ENCODE measurements at regions not wholly inside any gene's neighbourhood (a gene's known extent, or its start where the extent isn't known, plus 50 kb on each side); places are given as distances from the start of the nearest gene placed in this dataset.
A peak's percentile ranks its signal among the peaks of the same experiment; 100 is the strongest.

DNA sequence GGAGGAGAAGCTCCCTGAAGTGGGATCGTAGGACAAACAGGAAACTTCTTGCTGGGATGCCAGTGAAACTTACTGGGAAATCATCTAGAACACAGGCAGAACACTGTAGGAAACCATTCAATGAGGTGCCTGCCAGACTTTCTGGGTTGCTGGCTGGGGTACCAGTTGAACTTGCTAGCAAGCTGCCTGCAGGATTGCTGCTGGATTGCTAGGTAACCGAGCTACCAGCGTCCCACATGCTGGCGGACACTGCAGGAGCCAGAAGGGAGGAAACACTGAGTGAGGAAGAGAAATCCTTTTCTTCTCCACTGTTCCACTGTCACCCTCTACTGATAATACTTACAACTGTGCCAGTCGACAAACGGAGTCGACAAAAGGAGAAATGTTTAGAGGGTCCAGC, 91.3 kb upstream of the SLC35B3 start (continued):
- TF ChIP-seq SRSF1 (optimal IDR thresholded peaks at IDR 0.05; ENCODE audit: low read depth, low read length): no peak

DNA sequence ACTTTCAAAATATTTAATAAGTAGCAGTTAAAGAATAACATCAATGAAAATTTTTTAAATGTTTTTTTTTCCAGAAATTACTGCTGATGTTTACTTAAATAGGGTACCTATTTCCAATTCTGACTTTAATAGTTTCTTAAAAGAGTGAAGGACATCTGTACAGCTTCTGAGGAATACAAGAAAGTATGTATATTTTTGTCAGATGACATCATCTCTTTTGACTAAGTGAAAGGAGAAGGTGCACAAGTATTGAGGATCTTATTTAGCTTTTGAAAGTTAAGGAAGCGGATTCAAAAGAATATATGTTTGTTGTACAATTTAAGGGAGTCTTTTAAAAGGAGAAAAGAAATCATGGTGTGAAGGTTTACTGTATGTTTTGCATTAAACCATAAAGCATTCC, 90.0 kb upstream of the SLC35B3 start:
- H3K36me3 ChIP-seq (replicated peaks in 1 of 2; ENCODE audit: control insufficient read depth in 1 of 2, insufficient read depth in 2 of 2, low read length in 2 of 2): no peaks in the 10 kb centered on the region
- no peaks in the 10 kb centered on the region for H3K79me2 ChIP-seq (ENCODE audit: insufficient read depth, low read length)
- H3K9me3 ChIP-seq (ENCODE audit: low read length): no peaks in the 10 kb centered on the region
- no peak overlapping the region for H3K27ac ChIP-seq (ENCODE audit: extremely low read length, insufficient read depth, low read length)
- no peaks in the 10 kb centered on the region for H3K27me3 ChIP-seq (ENCODE audit: control insufficient read depth in 1 of 2, insufficient read depth in 2 of 2, low read length in 2 of 2)
- no peak overlapping the region for H3K4me3 ChIP-seq (replicated peaks in 1 of 3; ENCODE audit: insufficient read depth in 1 of 3, low read depth in 2 of 3, low read length in 3 of 3)
- DNase-seq (ENCODE audit: low spot score) (no peak), FAIRE-seq (no peak), ATAC-seq (no peak)
- intact Hi-C loops (cut with micrococcal nuclease; ENCODE audit: unreplicated experiment) (no loop called here), in situ Hi-C loops (cut with HindIII; ENCODE audit: extremely low pct_ligation_motif_present, low pct_unique_long_range_greater_than_20kb) (loop anchor here (25.0 kb wide), 1 partner anchor 1912 kb away; no protein-coding TSS in a partner anchor)
- TF ChIP-seq TBP (CRISPR knock-in tag; IDR thresholded peaks at IDR 0.05) (no peak), ATF7 (IDR thresholded peaks at IDR 0.05) (peak; percentile 91), ATF7 (CRISPR knock-in tag; IDR thresholded peaks at IDR 0.05) (no peak)
- 29% methylated on average over 1 of the region's 1 CpG for WGBS (ENCODE audit: low lambda C conversion rate)
- H4K20me1 ChIP-seq (ENCODE audit: insufficient read depth, low read length): no peaks in the 10 kb centered on the region
- H3K4me1 ChIP-seq (ENCODE audit: insufficient read depth, low read length): no peaks in the 10 kb centered on the region
- no peak overlapping the region for H3K9ac ChIP-seq (ENCODE audit: insufficient read depth, low read depth, low read length)
- no peak overlapping the region for H3K4me2 ChIP-seq (ENCODE audit: low read depth, low read length)
- POLR2A ChIA-PET: no interaction called here
- H2AFZ ChIP-seq (ENCODE audit: low read length): no peak overlapping the region
- CTCF ChIA-PET (ENCODE audit: low intra/inter-chr PET ratio, low total read pairs): no interaction called here
- BruUV-seq (replicated peaks): no TSS peak

DNA sequence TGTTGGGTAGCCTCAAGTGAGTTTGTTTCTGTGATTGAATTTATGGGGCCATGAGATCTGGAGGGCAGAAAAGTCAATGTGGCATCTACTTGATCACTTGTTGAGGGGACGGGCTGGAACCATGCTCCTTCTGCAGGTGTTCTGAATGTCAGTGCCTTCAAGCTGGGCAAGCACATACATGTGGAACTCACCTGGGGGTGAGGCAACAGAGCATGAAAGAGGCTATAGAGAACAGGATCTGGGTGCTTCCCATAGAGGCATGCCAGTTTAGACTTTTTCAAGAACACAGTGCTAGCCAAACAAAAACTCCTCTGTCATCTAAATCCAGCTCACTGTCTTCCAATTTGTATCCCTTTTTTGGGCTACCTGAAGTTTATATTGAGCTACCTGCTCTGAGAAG, 77.8 kb upstream of the SLC35B3 start:
- Histone ChIP-seq H3K4me2 (ENCODE audit: low read depth, low read length) (no peak overlapping the region), H3K9me3 (ENCODE audit: low read length) (no peaks in the 10 kb centered on the region), H3K27ac (ENCODE audit: extremely low read length, insufficient read depth, low read length) (no peak overlapping the region), H3K9ac (ENCODE audit: insufficient read depth, low read depth, low read length) (no peak overlapping the region), H3K4me1 (ENCODE audit: insufficient read depth, low read length) (no peaks in the 10 kb centered on the region), H3K4me3 (replicated peaks in 1 of 3; ENCODE audit: insufficient read depth in 1 of 3, low read depth in 2 of 3, low read length in 3 of 3) (no peak overlapping the region), H3K36me3 (replicated peaks in 1 of 2; ENCODE audit: control insufficient read depth in 1 of 2, insufficient read depth in 2 of 2, low read length in 2 of 2) (no peaks in the 10 kb centered on the region), H3K27me3 (ENCODE audit: control insufficient read depth in 1 of 2, insufficient read depth in 2 of 2, low read length in 2 of 2) (no peaks in the 10 kb centered on the region), H4K20me1 (ENCODE audit: insufficient read depth, low read length) (no peaks in the 10 kb centered on the region), H2AFZ (ENCODE audit: low read length) (no peak overlapping the region), H3K79me2 (ENCODE audit: insufficient read depth, low read length) (no peaks in the 10 kb centered on the region)
- no peak for DNase-seq (ENCODE audit: low spot score)
- CTCF ChIA-PET (ENCODE audit: low intra/inter-chr PET ratio, low total read pairs): no interaction called here
- no peak for FAIRE-seq
- WGBS (ENCODE audit: low lambda C conversion rate): 11% methylated on average over 1 of the region's 1 CpG
- ATAC-seq: no peak
- intact Hi-C loops (cut with micrococcal nuclease; ENCODE audit: unreplicated experiment): no loop called here
- POLR2A ChIA-PET: no interaction called here
- in situ Hi-C loops (cut with HindIII; ENCODE audit: extremely low pct_ligation_motif_present, low pct_unique_long_range_greater_than_20kb): loop anchor here (25.0 kb wide), 1 partner anchor 899 kb away; no protein-coding TSS in a partner anchor
- no TSS peak for BruUV-seq (replicated peaks)
- TF ChIP-seq WIZ (CRISPR knock-in tag; IDR thresholded peaks at IDR 0.05): no peak
- TF ChIP-seq ZNF552 (CRISPR knock-in tag; IDR thresholded peaks at IDR 0.05; ENCODE audit: borderline replicate concordance): no peak
- TF ChIP-seq, protein P1, sequence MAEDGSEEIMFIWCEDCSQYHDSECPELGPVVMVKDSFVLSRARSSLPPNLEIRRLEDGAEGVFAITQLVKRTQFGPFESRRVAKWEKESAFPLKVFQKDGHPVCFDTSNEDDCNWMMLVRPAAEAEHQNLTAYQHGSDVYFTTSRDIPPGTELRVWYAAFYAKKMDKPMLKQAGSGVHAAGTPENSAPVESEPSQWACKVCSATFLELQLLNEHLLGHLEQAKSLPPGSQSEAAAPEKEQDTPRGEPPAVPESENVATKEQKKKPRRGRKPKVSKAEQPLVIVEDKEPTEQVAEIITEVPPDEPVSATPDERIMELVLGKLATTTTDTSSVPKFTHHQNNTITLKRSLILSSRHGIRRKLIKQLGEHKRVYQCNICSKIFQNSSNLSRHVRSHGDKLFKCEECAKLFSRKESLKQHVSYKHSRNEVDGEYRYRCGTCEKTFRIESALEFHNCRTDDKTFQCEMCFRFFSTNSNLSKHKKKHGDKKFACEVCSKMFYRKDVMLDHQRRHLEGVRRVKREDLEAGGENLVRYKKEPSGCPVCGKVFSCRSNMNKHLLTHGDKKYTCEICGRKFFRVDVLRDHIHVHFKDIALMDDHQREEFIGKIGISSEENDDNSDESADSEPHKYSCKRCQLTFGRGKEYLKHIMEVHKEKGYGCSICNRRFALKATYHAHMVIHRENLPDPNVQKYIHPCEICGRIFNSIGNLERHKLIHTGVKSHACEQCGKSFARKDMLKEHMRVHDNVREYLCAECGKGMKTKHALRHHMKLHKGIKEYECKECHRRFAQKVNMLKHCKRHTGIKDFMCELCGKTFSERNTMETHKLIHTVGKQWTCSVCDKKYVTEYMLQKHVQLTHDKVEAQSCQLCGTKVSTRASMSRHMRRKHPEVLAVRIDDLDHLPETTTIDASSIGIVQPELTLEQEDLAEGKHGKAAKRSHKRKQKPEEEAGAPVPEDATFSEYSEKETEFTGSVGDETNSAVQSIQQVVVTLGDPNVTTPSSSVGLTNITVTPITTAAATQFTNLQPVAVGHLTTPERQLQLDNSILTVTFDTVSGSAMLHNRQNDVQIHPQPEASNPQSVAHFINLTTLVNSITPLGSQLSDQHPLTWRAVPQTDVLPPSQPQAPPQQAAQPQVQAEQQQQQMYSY (CRISPR knock-in tag; IDR thresholded peaks at IDR 0.05): no peak

Measured in HepG2 (cell line).